ENCODE measurements at regions not wholly inside any gene's neighbourhood (a gene's known extent, or its start where the extent isn't known, plus 50 kb on each side); places are given as distances from the start of the nearest gene placed in this dataset.

DNA sequence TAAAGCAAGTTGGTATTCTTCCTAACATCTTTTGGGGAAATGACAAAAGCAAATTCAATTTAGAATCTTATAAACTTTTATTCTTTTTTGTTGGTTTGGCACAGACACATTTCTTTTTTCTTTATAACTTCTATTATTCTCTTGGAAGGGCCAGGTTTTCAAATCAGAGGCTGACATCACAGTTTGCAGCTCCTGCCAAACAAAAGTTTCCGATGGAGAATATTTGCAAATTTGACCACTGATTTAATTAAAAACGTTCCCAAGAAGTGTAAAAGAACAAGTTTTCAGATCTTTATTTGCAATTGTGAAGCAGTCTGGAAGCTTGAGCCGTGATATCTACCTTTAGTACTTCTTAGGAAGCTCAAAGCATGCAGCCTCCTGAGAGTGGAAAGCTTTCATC lies 53.8 kb upstream of the CD83 start:
- TF ChIP-seq, protein P1, sequence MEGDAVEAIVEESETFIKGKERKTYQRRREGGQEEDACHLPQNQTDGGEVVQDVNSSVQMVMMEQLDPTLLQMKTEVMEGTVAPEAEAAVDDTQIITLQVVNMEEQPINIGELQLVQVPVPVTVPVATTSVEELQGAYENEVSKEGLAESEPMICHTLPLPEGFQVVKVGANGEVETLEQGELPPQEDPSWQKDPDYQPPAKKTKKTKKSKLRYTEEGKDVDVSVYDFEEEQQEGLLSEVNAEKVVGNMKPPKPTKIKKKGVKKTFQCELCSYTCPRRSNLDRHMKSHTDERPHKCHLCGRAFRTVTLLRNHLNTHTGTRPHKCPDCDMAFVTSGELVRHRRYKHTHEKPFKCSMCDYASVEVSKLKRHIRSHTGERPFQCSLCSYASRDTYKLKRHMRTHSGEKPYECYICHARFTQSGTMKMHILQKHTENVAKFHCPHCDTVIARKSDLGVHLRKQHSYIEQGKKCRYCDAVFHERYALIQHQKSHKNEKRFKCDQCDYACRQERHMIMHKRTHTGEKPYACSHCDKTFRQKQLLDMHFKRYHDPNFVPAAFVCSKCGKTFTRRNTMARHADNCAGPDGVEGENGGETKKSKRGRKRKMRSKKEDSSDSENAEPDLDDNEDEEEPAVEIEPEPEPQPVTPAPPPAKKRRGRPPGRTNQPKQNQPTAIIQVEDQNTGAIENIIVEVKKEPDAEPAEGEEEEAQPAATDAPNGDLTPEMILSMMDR (IDR thresholded peaks at IDR 0.05; ENCODE audit: extremely low read depth in 1 of 2, insufficient read depth in 1 of 2, low read depth in 1 of 2, low read length in 2 of 2), result no peak
- TF ChIP-seq POLR2A (IDR thresholded peaks at IDR 0.05; ENCODE audit: low read depth, low read length) (no peak), FOS (IDR thresholded peaks at IDR 0.05; ENCODE audit: borderline replicate concordance, insufficient read depth, low read length) (no peak)
- TF ChIP-seq, protein P2, sequence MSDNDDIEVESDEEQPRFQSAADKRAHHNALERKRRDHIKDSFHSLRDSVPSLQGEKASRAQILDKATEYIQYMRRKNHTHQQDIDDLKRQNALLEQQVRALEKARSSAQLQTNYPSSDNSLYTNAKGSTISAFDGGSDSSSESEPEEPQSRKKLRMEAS (IDR thresholded peaks at IDR 0.05; ENCODE audit: insufficient read depth, insufficient read length), result no peak
